HG03354 (cell line): ENCODE measurements at regions not wholly inside any gene's neighbourhood (a gene's known extent, or its start where the extent isn't known, plus 50 kb on each side); places are given as distances from the start of the nearest gene placed in this dataset.
"Not testable (repeated sequence)": the region's sequence is repeated elsewhere in the genome, so short reads cannot be mapped to it uniquely, and the experiment has no call there.

Source experiments
- ATAC-seq: cut with Tn5 transposase; IDR thresholded peaks from one replicate; pipeline ENCODE4 v1.9.1; 2021; ENCODE audit warnings: mild to moderate bottlenecking; ENCODE audit not compliant: unreplicated experiment, poor library complexity, severe bottlenecking

- not testable (repeated sequence) for ATAC-seq
These were observed 136.1 kb upstream of the NBPF19 start for GRCh38 chr1:149338698-149339097.

DNA sequence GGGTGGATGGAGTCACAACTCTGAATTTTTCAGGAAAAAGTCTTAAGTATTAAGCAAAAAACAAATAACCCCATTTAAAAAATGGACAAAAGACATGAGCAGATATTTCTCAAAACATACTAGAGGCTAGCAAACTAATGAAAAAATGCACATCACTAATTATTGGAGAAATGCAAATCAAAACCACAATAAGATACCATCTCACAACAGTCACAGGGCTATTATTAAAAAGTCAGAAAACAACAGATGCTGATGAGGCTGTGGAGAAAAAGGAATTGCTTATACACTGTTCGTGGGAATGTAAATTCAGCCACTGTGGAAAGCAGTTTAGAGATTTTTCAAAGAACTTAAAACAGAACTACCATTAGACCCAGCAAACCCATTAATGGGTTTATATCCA lies 125.4 kb upstream of the NBPF19 start:
- ATAC-seq: not testable (repeated sequence)

DNA sequence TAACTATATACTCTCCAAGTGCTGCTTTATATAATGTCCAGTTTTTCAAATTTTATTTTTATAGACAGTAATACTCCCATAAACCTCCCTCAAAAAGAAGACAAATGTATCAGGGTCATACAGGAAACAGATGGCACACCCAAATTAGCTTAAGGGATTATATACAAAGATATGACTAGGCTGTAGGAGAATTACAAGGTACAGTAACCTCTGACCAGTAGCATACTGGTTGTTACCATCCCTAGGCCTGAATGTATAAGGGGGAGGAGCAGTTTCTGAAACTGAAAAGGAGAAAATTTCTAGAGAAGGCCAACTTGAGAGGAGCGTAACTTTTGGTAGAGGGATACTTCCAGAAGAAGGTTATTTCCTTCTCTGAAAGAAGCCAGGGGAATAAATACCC lies 122.6 kb upstream of the NBPF19 start:
- not testable (repeated sequence) for ATAC-seq

- ATAC-seq: not testable (repeated sequence)
These were observed 120.3 kb upstream of the NBPF19 start for GRCh38 chr1:149354579-149354978.

DNA sequence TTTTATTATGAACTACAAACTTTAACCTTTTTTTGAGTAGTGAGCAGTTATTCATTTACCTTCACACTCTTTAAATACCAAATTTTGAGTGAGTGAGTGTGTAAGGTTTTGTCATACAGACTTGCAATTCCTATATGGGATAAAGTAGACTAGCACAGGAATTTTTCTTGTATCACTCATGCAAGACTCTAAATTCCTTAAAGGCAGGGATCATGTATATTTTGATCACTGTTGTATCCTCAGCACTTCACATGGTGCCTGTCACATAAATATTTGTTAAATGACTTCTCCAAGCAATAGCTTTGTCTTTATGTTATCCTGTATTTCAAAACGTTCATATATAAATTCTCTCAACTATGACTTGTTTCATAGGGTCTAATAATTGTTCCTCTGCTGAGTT lies 119.1 kb upstream of the NBPF19 start:
- ATAC-seq: not testable (repeated sequence)

- not testable (repeated sequence) for ATAC-seq
These were observed 118.7 kb upstream of the NBPF19 start for GRCh38 chr1:149356152-149356551.

- not testable (repeated sequence) for ATAC-seq
These were observed 114.5 kb upstream of the NBPF19 start for GRCh38 chr1:149360351-149360750.

GRCh38 chr1:149361310-149361709 lies 113.5 kb upstream of the NBPF19 start:
- not testable (repeated sequence) for ATAC-seq

GRCh38 chr1:149364188-149364981 lies 110.5 kb upstream of the NBPF19 start:
- not testable (repeated sequence) for ATAC-seq

- not testable (repeated sequence) for ATAC-seq
These were observed 108.4 kb upstream of the NBPF19 start for GRCh38 chr1:149366402-149366801.

DNA sequence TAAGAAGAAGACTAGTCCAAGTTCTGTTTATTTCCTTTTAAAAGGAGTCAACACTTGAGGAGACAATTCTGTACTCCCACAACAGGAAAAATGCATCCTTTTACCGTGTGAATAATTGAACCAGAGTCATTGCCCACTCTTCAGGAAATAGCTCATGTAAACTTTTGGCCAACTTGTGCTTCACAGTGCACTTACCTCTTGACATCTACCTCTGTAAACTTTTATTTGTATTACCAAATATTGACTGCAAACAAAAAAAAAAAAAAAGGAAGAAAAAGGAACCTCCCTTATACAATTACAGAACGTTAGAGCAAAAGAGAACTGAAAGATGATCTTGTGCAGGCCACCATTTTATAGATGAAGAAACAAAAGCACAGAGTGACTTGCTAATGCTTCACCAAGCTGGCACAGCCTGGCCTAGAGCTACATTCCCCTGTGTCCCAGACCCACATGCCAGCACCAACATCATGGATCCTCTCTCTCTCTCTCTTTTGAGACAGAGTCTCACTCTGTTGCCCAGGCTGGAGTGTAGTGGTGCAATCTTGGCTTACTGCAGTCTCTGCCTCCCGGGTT lies 107.3 kb upstream of the NBPF19 start:
- ATAC-seq: not testable (repeated sequence)

GRCh38 chr1:149368337-149368736 lies 106.5 kb upstream of the NBPF19 start:
- not testable (repeated sequence) for ATAC-seq

GRCh38 chr1:149369081-149369480 lies 105.8 kb upstream of the NBPF19 start:
- not testable (repeated sequence) for ATAC-seq

GRCh38 chr1:149371955-149372354 lies 102.9 kb upstream of the NBPF19 start:
- not testable (repeated sequence) for ATAC-seq

DNA sequence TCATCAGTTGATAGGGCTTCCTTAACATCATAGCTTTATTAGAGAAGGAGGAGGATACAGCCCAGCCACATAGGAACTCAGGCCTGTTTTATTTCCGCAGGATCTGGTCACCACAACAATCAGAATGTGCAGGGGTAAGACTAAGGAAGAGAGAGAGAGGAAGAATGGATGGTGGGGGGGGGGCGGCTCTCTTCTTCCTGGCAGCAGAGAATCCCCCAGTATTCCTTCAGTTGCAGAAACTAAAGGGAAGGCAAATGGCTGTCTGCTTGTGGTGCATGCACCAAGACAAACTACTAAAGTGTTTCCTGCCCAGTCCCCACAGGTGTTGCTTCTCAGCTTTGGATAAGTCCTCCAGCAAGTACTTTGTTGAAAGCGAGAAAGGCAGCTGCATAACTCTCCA lies 96.4 kb upstream of the NBPF19 start:
- ATAC-seq: not testable (repeated sequence)

DNA sequence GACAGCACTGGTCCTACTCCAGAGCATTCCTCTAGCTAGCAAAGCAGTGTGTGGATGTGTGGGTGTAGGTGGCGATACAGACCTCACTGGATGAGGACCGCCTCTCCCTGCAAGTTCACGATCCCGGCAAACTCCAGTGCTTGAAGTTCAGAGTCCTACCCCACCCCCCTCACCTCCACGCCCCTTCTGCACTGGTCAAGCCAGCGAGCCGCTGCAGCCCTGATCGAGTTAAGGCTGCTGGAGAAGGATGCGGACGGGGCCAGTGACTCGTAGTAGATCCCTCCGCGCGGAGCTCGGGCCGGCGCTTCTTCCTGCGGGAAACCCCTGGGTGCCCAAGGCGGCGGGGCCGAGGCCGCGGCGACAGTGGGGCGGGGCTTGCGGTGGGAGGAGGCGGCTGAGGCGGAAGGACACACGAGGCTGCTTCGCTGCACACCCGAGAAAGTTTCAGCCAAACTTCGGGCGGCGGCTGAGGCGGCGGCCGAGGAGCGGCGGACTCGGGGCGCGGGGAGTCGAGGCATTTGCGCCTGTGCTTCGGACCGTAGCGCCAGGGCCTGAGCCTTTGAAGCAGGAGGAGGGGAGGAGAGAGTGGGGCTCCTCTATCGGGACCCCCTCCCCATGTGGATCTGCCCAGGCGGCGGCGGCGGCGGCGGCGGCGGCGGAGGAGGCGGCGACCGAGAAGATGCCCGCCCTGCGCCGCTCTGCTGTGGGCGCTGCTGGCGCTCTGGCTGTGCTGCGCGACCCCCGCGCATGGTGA lies 84.5 kb upstream of the NBPF19 start:
- ATAC-seq: not testable (repeated sequence)

- ATAC-seq: not testable (repeated sequence)
These were observed 83.9 kb upstream of the NBPF19 start for GRCh38 chr1:149390931-149391330.

DNA sequence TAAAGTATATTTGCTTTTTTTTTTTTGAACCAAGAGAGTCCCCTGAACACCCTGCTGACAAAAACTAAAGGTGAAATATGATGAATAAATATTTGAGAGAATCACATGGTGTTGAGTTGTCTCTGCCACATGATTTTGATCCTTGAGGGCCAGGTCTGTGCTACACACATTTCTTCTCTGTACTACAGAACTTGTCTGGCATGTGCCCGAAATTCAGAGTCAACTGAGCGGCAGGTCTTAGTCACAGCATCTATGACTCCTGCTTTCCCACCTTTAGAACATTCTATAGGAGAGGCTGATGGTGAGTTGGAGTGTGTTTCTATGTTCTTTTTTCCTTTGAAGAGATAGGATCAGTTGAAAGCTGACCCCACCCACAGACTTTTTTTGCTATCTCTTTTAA lies 79.0 kb upstream of the NBPF19 start:
- ATAC-seq: not testable (repeated sequence)

DNA sequence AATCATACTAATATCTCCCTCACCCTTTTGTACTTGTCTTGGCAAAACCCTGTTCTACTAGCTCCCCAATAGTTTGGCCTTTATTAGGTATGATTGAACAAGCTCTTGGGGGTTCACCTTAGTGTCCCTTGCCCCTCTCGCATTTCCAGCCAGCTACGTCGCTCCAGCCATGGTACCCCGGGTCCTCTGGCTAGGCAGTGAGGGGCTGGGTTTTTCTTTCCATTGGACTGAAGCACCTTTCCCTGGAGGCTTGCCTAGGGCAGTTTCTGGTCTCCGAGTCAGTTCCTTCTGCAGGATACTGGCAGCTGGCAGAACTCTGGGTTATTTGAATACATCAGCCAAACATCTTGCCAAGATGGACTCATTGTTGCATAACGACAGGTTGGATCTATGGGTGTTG lies 76.3 kb upstream of the NBPF19 start:
- ATAC-seq: not testable (repeated sequence)

DNA sequence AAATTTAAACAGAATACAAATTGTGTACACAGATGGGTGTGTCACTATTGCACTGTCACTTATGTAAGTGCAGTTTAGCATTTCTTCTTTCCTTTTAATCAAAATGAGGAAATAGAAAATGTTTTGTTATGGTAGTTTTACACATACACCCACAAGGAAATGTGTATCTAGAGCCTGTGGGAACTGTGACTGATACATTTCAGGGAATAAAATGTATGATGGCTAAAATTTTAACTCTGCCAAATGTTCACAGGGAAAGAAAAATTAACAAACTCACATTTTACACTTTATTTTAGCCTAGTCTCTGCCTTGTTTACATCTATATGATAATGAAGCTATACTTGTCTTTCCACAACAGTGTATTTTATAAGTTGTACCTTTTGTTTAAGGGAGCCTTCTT lies 66.4 kb upstream of the NBPF19 start:
- not testable (repeated sequence) for ATAC-seq
